ENCODE measurements at regions not wholly inside any gene's neighbourhood (a gene's known extent, or its start where the extent isn't known, plus 50 kb on each side); places are given as distances from the start of the nearest gene placed in this dataset.
"Not testable (repeated sequence)": the region's sequence is repeated elsewhere in the genome, so short reads cannot be mapped to it uniquely, and the experiment has no call there.

DNA sequence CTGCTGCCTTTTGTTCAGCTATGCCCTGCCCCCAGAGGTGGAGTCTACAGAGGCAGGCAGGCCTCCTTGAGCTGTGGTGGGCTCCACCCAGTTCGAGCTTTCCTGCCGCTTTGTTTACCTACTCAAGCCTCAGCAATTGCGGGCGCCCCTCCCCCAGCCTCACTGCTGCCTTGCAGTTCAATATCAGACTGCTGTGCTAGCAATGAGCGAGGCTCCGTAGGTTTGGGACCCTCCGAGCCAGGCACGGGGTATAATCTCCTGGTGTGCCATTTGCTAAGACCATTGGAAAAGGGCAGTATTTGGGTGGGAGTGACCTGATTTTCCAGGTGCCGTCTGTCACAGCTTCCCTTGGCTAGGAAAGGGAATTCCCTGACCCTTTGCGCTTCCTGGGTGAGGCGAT is 51.9 kb downstream of the DIPK2A start:
- H3K27ac Mint-ChIP-seq (ENCODE audit: unreplicated experiment); H3K27me3 Mint-ChIP-seq (ENCODE audit: unreplicated experiment); H3K36me3 Mint-ChIP-seq (ENCODE audit: insufficient read depth, unreplicated experiment); H3K4me3 Mint-ChIP-seq (ENCODE audit: low read depth, unreplicated experiment); intact Hi-C loops (cut with micrococcal nuclease; ENCODE audit: unreplicated experiment); H3K9me3 Mint-ChIP-seq (ENCODE audit: low read depth, unreplicated experiment); DNase-seq; H3K4me1 Mint-ChIP-seq (ENCODE audit: low read depth, unreplicated experiment); CTCF ChIA-PET; BruUV-seq (replicated peaks): not testable (repeated sequence)

DNA sequence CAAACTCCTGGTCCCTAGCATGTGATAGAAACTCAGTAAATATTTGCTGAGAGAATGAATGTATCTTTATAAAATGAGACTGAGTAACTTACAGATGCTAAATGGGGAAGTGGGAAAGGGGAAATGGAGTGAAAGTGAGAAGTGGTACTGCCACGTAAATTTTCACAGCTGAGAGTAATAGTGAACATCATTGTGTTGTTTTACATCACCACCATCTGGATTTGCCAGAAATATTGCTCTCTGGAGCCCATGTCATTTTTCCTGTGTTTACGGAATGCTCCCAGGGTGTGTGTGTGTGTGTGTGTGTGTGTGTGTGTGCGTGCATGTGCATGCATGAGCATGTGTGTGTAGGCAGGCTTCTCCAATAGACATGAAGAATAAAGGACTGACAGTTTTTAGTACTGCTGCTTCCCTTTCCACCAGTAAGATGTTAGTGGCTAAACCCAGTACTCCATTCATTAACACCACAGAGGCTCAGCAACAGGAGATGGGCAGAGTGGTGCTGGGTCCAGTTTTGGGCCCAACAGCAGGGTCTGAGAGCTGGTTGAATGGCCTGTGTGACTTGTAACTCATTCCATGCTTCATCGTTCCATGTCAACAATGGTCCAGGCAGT is 57.3 kb downstream of the DIPK2A start:
- no peak overlapping the region for H3K4me3 Mint-ChIP-seq (ENCODE audit: low read depth, unreplicated experiment)
- H3K9me3 Mint-ChIP-seq (ENCODE audit: low read depth, unreplicated experiment), result peaks cover 4% of the 10 kb centered on the region
- no peak for DNase-seq
- no TSS peak for BruUV-seq (replicated peaks)
- TF ChIP-seq, protein P1, sequence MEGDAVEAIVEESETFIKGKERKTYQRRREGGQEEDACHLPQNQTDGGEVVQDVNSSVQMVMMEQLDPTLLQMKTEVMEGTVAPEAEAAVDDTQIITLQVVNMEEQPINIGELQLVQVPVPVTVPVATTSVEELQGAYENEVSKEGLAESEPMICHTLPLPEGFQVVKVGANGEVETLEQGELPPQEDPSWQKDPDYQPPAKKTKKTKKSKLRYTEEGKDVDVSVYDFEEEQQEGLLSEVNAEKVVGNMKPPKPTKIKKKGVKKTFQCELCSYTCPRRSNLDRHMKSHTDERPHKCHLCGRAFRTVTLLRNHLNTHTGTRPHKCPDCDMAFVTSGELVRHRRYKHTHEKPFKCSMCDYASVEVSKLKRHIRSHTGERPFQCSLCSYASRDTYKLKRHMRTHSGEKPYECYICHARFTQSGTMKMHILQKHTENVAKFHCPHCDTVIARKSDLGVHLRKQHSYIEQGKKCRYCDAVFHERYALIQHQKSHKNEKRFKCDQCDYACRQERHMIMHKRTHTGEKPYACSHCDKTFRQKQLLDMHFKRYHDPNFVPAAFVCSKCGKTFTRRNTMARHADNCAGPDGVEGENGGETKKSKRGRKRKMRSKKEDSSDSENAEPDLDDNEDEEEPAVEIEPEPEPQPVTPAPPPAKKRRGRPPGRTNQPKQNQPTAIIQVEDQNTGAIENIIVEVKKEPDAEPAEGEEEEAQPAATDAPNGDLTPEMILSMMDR (IDR thresholded peaks at IDR 0.05; ENCODE audit: unreplicated experiment), result no peak
- CTCF ChIA-PET, result no interaction called here
- intact Hi-C loops (cut with micrococcal nuclease; ENCODE audit: unreplicated experiment), result no loop called here
- no peaks in the 10 kb centered on the region for H3K36me3 Mint-ChIP-seq (ENCODE audit: insufficient read depth, unreplicated experiment)
- no peaks in the 10 kb centered on the region for H3K27me3 Mint-ChIP-seq (ENCODE audit: unreplicated experiment)
- no peak overlapping the region for H3K27ac Mint-ChIP-seq (ENCODE audit: unreplicated experiment)
- H3K4me1 Mint-ChIP-seq (ENCODE audit: low read depth, unreplicated experiment), result no peaks in the 10 kb centered on the region

DNA sequence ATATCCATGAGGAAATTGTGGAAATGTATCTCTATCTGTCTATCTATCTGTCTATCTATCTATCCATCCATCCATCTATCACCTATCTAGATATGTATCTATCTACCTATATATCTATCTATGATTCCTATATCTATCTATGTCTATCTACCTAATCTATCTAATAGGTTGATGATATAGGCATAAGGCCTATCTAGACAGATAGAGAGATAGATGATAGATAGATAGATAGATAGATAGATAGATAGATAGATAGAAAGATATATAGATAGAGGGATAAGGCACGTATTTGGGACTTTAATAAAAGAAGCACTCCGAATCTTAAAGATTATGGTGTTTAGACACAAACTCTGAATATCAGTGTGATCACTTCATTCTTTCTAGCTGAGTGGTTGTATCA is 58.1 kb downstream of the DIPK2A start:
- no peaks in the 10 kb centered on the region for H3K9me3 Mint-ChIP-seq (ENCODE audit: low read depth, unreplicated experiment)
- H3K4me1 Mint-ChIP-seq (ENCODE audit: low read depth, unreplicated experiment), result no peaks in the 10 kb centered on the region
- no peaks in the 10 kb centered on the region for H3K36me3 Mint-ChIP-seq (ENCODE audit: insufficient read depth, unreplicated experiment)
- TF ChIP-seq, protein P1 (IDR thresholded peaks at IDR 0.05; ENCODE audit: unreplicated experiment), result no peak
- CTCF ChIA-PET, result no interaction called here
- no peak for DNase-seq
- no peak overlapping the region for H3K4me3 Mint-ChIP-seq (ENCODE audit: low read depth, unreplicated experiment)
- no peaks in the 10 kb centered on the region for H3K27me3 Mint-ChIP-seq (ENCODE audit: unreplicated experiment)
- intact Hi-C loops (cut with micrococcal nuclease; ENCODE audit: unreplicated experiment), result no loop called here
- no peak overlapping the region for H3K27ac Mint-ChIP-seq (ENCODE audit: unreplicated experiment)
- BruUV-seq (replicated peaks), result no TSS peak

DNA sequence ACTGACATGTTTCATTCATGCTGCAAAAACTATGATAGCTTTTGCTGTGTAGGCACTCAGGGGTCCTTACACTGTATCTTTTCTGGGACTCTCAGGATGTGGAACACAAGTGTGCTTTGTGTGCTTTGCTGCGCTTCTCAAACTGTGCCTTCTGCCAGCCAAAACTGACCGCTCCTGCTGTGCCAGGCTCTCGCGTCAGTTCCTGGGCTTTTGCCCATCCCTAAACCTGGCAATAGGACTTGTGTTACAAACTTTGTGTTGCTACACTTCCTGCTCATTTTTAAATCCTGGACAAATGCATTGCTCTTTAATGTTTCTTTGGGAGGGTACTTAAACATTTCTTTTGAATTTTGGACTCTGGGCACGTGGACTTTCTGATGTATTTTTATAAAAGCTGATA is 60.3 kb downstream of the DIPK2A start:
- no peaks in the 10 kb centered on the region for H3K4me1 Mint-ChIP-seq (ENCODE audit: low read depth, unreplicated experiment)
- TF ChIP-seq, protein P1 (IDR thresholded peaks at IDR 0.05; ENCODE audit: unreplicated experiment), result no peak
- no peaks in the 10 kb centered on the region for H3K27me3 Mint-ChIP-seq (ENCODE audit: unreplicated experiment)
- CTCF ChIA-PET, result no interaction called here
- no TSS peak for BruUV-seq (replicated peaks)
- no peak overlapping the region for H3K4me3 Mint-ChIP-seq (ENCODE audit: low read depth, unreplicated experiment)
- H3K9me3 Mint-ChIP-seq (ENCODE audit: low read depth, unreplicated experiment), result no peaks in the 10 kb centered on the region
- no peak overlapping the region for H3K27ac Mint-ChIP-seq (ENCODE audit: unreplicated experiment)
- H3K36me3 Mint-ChIP-seq (ENCODE audit: insufficient read depth, unreplicated experiment), result no peaks in the 10 kb centered on the region
- no peak for DNase-seq
- intact Hi-C loops (cut with micrococcal nuclease; ENCODE audit: unreplicated experiment), result no loop called here

DNA sequence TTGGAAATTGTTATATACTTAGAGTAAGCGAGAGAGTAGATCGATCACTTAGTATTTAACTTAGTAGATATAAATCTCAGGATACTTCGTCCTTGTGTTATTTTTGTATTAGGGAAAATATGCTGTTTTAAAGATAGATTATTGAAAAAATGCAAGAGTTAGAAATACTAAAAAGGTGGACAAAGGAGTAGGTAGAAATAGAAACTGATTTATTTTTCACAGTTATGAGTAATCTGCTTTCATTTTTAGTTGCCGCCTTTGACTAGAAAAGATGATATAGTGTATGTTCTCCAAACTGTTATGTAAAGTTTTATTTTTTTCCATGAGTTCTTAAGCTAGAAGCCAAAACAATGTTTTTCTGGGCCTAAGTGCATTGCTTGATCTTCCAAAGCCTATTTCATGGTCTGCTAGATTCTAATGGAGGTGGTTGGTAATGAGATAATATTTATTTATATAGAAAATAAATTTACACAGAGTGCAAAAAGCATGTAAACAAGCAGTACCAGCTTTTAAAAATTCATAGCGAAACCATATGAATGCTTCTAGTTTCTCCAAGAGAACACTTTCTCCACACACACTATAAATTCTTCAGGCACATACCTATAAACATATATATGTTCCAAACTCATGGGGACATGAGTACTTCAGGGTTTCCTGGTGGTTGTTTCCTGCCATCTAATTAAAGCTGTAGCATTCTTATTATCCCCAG is 61.1 kb downstream of the DIPK2A start:
- intact Hi-C loops (cut with micrococcal nuclease; ENCODE audit: unreplicated experiment), result no loop called here
- BruUV-seq (replicated peaks), result no TSS peak
- Mint-ChIP-seq H3K36me3 (ENCODE audit: insufficient read depth, unreplicated experiment) (no peaks in the 10 kb centered on the region), H3K4me1 (ENCODE audit: low read depth, unreplicated experiment) (no peaks in the 10 kb centered on the region), H3K27ac (ENCODE audit: unreplicated experiment) (no peak overlapping the region), H3K9me3 (ENCODE audit: low read depth, unreplicated experiment) (no peaks in the 10 kb centered on the region), H3K4me3 (ENCODE audit: low read depth, unreplicated experiment) (no peak overlapping the region), H3K27me3 (ENCODE audit: unreplicated experiment) (no peaks in the 10 kb centered on the region)
- TF ChIP-seq, protein P1 (IDR thresholded peaks at IDR 0.05; ENCODE audit: unreplicated experiment), result no peak
- CTCF ChIA-PET, result no interaction called here
- DNase-seq, result no peak

All from Calu3 (cell line).